K562 (cell line): ENCODE measurements at regions not wholly inside any gene's neighbourhood (a gene's known extent, or its start where the extent isn't known, plus 50 kb on each side); places are given as distances from the start of the nearest gene placed in this dataset.

ENCODE experiments used
- CBX5 ChIP-seq: IDR thresholded peaks from 2 replicates; pipeline ENCODE4 v1.6.1; 2014; ENCODE audit warnings: low read depth, borderline replicate concordance
- GATA2 ChIP-seq: sonication (generic); formaldehyde crosslinking; IDR thresholded peaks from 2 replicates; pipeline ENCODE4 v1.4.0; 2020; ENCODE audit warnings: mild to moderate bottlenecking, missing genetic modification reagents
- MCM2 ChIP-seq: fragments of 450-650 bp; IDR thresholded peaks from 2 replicates; pipeline ENCODE4 v1.6.1; 2017; ENCODE audit warnings: low read depth, mild to moderate bottlenecking
- MCM5 ChIP-seq: fragments of 450-650 bp; IDR thresholded peaks from 2 replicates; pipeline ENCODE4 v1.6.1; 2016; ENCODE audit warnings: low read depth
- ZKSCAN1 ChIP-seq: fragments of 150-350 bp; IDR thresholded peaks from 2 replicates; pipeline ENCODE4 v1.6.1; 2016; ENCODE audit warnings: low read depth, low read length
- ZNF766 ChIP-seq: fragments of 200-800 bp; sonication (Bioruptor generic); conservative IDR thresholded peaks from 2 replicates; pipeline ENCODE4 v1.6.1; 2016; ENCODE audit warnings: missing genetic modification characterization, missing compliant biosample characterization
- TF ChIP-seq, protein P1 (sequence below): sonication (generic); IDR thresholded peaks from 2 replicates; pipeline ENCODE4 v1.6.1; 2016

DNA sequence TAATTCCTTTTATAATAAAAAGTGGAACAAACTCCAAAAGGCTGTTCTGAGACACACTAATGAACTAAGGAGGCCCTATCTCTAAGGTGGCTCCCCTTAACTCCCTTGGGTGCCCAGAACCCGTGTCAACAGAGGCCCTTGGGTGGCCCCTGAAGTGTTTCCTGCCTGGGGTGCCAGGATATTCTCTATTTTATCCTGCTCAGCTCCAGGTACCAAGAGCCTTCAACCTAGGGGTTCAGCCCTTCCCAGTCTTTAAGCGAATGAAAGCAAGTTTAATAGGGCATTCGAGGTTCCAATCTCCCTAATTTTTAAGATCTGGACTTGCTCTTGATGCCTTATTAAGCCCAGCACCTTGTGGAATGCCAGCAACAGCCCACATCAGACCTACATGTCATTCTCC, 64.4 kb upstream of the MYO3A start:
- TF ChIP-seq ZKSCAN1, result no peak
- no peak for TF ChIP-seq ZNF766
- no peak for TF ChIP-seq MCM2
- no peak for TF ChIP-seq MCM5
- TF ChIP-seq, protein P1, sequence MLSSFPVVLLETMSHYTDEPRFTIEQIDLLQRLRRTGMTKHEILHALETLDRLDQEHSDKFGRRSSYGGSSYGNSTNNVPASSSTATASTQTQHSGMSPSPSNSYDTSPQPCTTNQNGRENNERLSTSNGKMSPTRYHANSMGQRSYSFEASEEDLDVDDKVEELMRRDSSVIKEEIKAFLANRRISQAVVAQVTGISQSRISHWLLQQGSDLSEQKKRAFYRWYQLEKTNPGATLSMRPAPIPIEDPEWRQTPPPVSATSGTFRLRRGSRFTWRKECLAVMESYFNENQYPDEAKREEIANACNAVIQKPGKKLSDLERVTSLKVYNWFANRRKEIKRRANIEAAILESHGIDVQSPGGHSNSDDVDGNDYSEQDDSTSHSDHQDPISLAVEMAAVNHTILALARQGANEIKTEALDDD, result no peak
- no peak for TF ChIP-seq GATA2
- no peak for TF ChIP-seq CBX5
